ENCODE measurements at regions not wholly inside any gene's neighbourhood (a gene's known extent, or its start where the extent isn't known, plus 50 kb on each side); places are given as distances from the start of the nearest gene placed in this dataset.

GRCh38 chr6:133648581-133648980, 240.3 kb upstream of the TCF21 start:
- BruUV-seq (replicated peaks), result no TSS peak
- Histone ChIP-seq H3K9me3 (replicated peaks; ENCODE audit: control insufficient read depth, insufficient read depth, low read depth, low read length) (no peaks in the 10 kb centered on the region), H2AFZ (ENCODE audit: low read depth, low read length) (no peak overlapping the region), H3K9me1 (ENCODE audit: control insufficient read depth, insufficient read depth, low read length) (no peaks in the 10 kb centered on the region), H3K79me2 (ENCODE audit: control insufficient read depth, insufficient read depth, low read length) (no peaks in the 10 kb centered on the region), H3K36me3 (ENCODE audit: control insufficient read depth, insufficient read depth, low read length) (no peaks in the 10 kb centered on the region), H3K4me2 (ENCODE audit: insufficient read depth, low read length) (no peak overlapping the region), H3K4me1 (replicated peaks in 1 of 2; ENCODE audit: control insufficient read depth in 2 of 2, insufficient read depth in 2 of 2, low read length in 2 of 2) (no peaks in the 10 kb centered on the region), H3K9ac (ENCODE audit: insufficient read depth in 1 of 2, low read depth in 2 of 2, low read length in 2 of 2) (no peak overlapping the region), H3K27ac (ENCODE audit: extremely low read depth, low read depth, low read length) (no peak overlapping the region), H4K20me1 (replicated peaks; ENCODE audit: control insufficient read depth, insufficient read depth, low read length) (no peaks in the 10 kb centered on the region), H3K4me3 (no peak overlapping the region), H3K27me3 (ENCODE audit: control insufficient read depth in 2 of 2, insufficient read depth in 2 of 2, low read length in 2 of 2) (no peaks in the 10 kb centered on the region)
- intact Hi-C loops (cut with micrococcal nuclease) (no loop called here), in situ Hi-C loops (cut with MboI) (no loop called here)
- FAIRE-seq (no peak), ATAC-seq (no peak), DNase-seq (ENCODE audit: extremely low read depth in 1 of 4, low spot score in 3 of 4) (no peak)
- POLR2A ChIA-PET, result no interaction called here
- CTCF ChIA-PET (ENCODE audit: low intra/inter-chr PET ratio), result no interaction called here
- WGBS (ENCODE audit: insufficient coverage, low coverage, missing lambda C conversion rate), result 0% methylated on average over 2 of the region's 2 CpGs
- TF ChIP-seq TAF1 (IDR thresholded peaks at IDR 0.05; ENCODE audit: control insufficient read depth, extremely low read depth, insufficient read depth, low read length, severe bottlenecking) (no peak), TBL1XR1 (IDR thresholded peaks at IDR 0.05; ENCODE audit: low read length in 2 of 2) (no peak), EHMT2 (IDR thresholded peaks at IDR 0.05) (no peak), HES1 (IDR thresholded peaks at IDR 0.05; ENCODE audit: low read depth) (no peak), KAT8 (IDR thresholded peaks at IDR 0.05; ENCODE audit: low read depth) (no peak), XRCC5 (IDR thresholded peaks at IDR 0.05; ENCODE audit: low read depth, low read length) (no peak), RBFOX2 (IDR thresholded peaks at IDR 0.05; ENCODE audit: low read depth, low read length) (no peak), ZNF830 (CRISPR knock-in tag; IDR thresholded peaks at IDR 0.05) (no peak), ZNF324 (CRISPR knock-in tag; IDR thresholded peaks at IDR 0.05) (no peak), ZMIZ1 (IDR thresholded peaks at IDR 0.05; ENCODE audit: low read depth in 2 of 2, low read length in 2 of 2) (no peak), E2F3 (CRISPR knock-in tag; IDR thresholded peaks at IDR 0.05) (no peak), KLF16 (IDR thresholded peaks at IDR 0.05) (no peak), PYGO2 (tag; IDR thresholded peaks at IDR 0.05) (no peak), FOXJ3 (CRISPR knock-in tag; IDR thresholded peaks at IDR 0.05) (no peak)

Data from K562 (cell line).